HCT116 (cell line): ENCODE measurements at regions not wholly inside any gene's neighbourhood (a gene's known extent, or its start where the extent isn't known, plus 50 kb on each side); places are given as distances from the start of the nearest gene placed in this dataset.

Source experiments
- ATAC-seq: fragments of 200-7000 bp; cut with Tn5 transposase; 2 replicates; pipeline ENCODE4 v1.9.1; 2020; ENCODE audit warnings: mild to moderate bottlenecking, moderate library complexity
- BruUV-seq: library from RNA; stranded (reverse); fragments of 400-500 nt; replicated peaks from 2 replicates; lab custom pipeline; 2021; lab: Mats Ljungman, UMichigan
- CTCF ChIA-PET: fragments of 300-600 bp; sonication (Branson Sonifier 250); formaldehyde crosslinking; loops from one replicate; lab custom pipeline; 2021; ENCODE audit warnings: antibody characterized with exemption; lab: Charles Lee
- POLR2A ChIA-PET: fragments of 300-600, 350-600 bp; sonication (Branson Sonifier 250); formaldehyde crosslinking; loops from one replicate; lab custom pipeline; 2021; ENCODE audit warnings: antibody characterized with exemption; lab: Charles Lee
- RAD21 ChIA-PET, 2 experiments: fragments of 300-600 bp; sonication (Branson Sonifier 250); formaldehyde crosslinking; loops; one replicate each; lab custom pipeline; 2023; ENCODE audit warnings: low total read pairs in 2 of 2; ENCODE audit not compliant: uncharacterized antibody in 2 of 2, unreplicated experiment in 2 of 2, low non-redundant PET in 1 of 2; lab: Charles Lee
- DNase-seq: peaks from one replicate; pipeline ENCODE4 v3.0.0-alpha.2; 2010; ENCODE audit warnings: low read depth, low spot score
- H2AFZ ChIP-seq: fragments of 200-600 bp; shearing (Covaris generic), sonication (generic); 2 replicates; pipeline ENCODE4 v1.6.1; 2017; ENCODE audit warnings: low read depth, mixed run types, mixed read lengths, antibody characterized with exemption, low read length; ENCODE audit not compliant: poor library complexity, severe bottlenecking
- H3K27ac ChIP-seq: 2 replicates; pipeline ENCODE4 v1.5.1; 2012; ENCODE audit warnings: low read depth, low read length
- H3K27me3 ChIP-seq: fragments of 200-600 bp; sonication (generic); 2 replicates; pipeline ENCODE4 v1.6.1; 2016; ENCODE audit warnings: mixed run types, low read length, mixed read lengths; ENCODE audit not compliant: insufficient read depth
- H3K36me3 ChIP-seq, 2 experiments: fragments of 200-500 bp in 1 of 2; fragments of 200-600 bp in 1 of 2; sonication (Bioruptor generic) in 1 of 2; sonication (generic) in 1 of 2; 2 replicates each; pipeline versions ENCODE4 v1.5.1 to v1.6.1; 2014 to 2016; ENCODE audit warnings: low read length in 2 of 2, inconsistent platforms in 1 of 2, mixed read lengths in 1 of 2, mixed run types in 1 of 2; ENCODE audit not compliant: insufficient read depth in 2 of 2, control insufficient read depth in 1 of 2
- H3K4me1 ChIP-seq, 2 experiments: fragments of 200-600 bp in 1 of 2; sonication (generic) in 1 of 2; 2 replicates each; pipeline versions ENCODE4 v1.5.1 to v1.6.1; 2012 to 2017; ENCODE audit warnings: low read length in 2 of 2, inconsistent platforms in 1 of 2, mild to moderate bottlenecking in 1 of 2, mixed read lengths in 1 of 2, mixed run types in 1 of 2, moderate library complexity in 1 of 2; ENCODE audit not compliant: insufficient read depth in 2 of 2, control insufficient read depth in 1 of 2
- H3K4me2 ChIP-seq: fragments of 200-600 bp; sonication (generic); 2 replicates; pipeline ENCODE4 v1.6.1; 2017; ENCODE audit warnings: mixed run types, low read length, mixed read lengths
- H3K4me3 ChIP-seq, 2 experiments: fragments of 200-600 bp in 1 of 2; sonication (generic) in 1 of 2; replicated peaks in 1 of 2; 2 replicates each; pipeline ENCODE4 v1.5.1; 2011 to 2016; ENCODE audit warnings: low read length in 2 of 2, control low read depth in 1 of 2, low read depth in 1 of 2, mild to moderate bottlenecking in 1 of 2, mixed read lengths in 1 of 2, mixed run types in 1 of 2
- H3K79me2 ChIP-seq: fragments of 200-600 bp; sonication (generic); 2 replicates; pipeline ENCODE4 v1.6.1; 2017; ENCODE audit warnings: mild to moderate bottlenecking, mixed run types, low read length, moderate library complexity, mixed read lengths; ENCODE audit not compliant: insufficient read depth
- H3K9ac ChIP-seq: fragments of 200-600 bp; sonication (generic); 2 replicates; pipeline ENCODE4 v1.6.1; 2016; ENCODE audit warnings: low read length, mixed read lengths
- H3K9me2 ChIP-seq: fragments of 200-600 bp; sonication (generic), shearing (Covaris generic); 2 replicates; pipeline ENCODE4 v1.6.1; 2017; ENCODE audit warnings: mixed run types, mild to moderate bottlenecking, moderate library complexity; ENCODE audit not compliant: insufficient read depth
- H3K9me3 ChIP-seq, 2 experiments: fragments of 200-500 bp in 1 of 2; fragments of 200-600 bp in 1 of 2; sonication (Bioruptor generic) in 1 of 2; sonication (generic) in 1 of 2; 2 replicates each; pipeline ENCODE4 v1.6.1; 2014 to 2017; ENCODE audit warnings: low read length in 2 of 2, mixed read lengths in 2 of 2, inconsistent platforms in 1 of 2, low read depth in 1 of 2, mild to moderate bottlenecking in 1 of 2, mixed run types in 1 of 2, moderate library complexity in 1 of 2; ENCODE audit not compliant: control insufficient read depth in 1 of 2, insufficient read depth in 1 of 2
- H4K20me1 ChIP-seq: fragments of 200-600 bp; sonication (generic), shearing (Covaris generic); 2 replicates; pipeline ENCODE4 v1.6.1; 2017; ENCODE audit warnings: mixed run types, mild to moderate bottlenecking, moderate library complexity; ENCODE audit not compliant: insufficient read depth
- ATF3 ChIP-seq: IDR thresholded peaks from 2 replicates; pipeline ENCODE4 v1.6.1; 2012
- CBX3 ChIP-seq: IDR thresholded peaks from 2 replicates; pipeline ENCODE4 v1.6.1; 2012; ENCODE audit warnings: low read depth
- CEBPB ChIP-seq: IDR thresholded peaks from 2 replicates; pipeline ENCODE4 v1.6.1; 2012; ENCODE audit warnings: low read depth
- CTCF ChIP-seq, 3 experiments: fragments of 200-600 bp in 1 of 3; sonication (generic) in 1 of 3; IDR thresholded peaks in 2 of 3; conservative IDR thresholded peaks in 1 of 3; 2 replicates each; pipeline ENCODE4 v1.5.1; 2012 to 2017; ENCODE audit warnings: low read depth in 2 of 3, low read length in 2 of 3, antibody characterized with exemption in 1 of 3, borderline replicate concordance in 1 of 3, control low read depth in 1 of 3, mild to moderate bottlenecking in 1 of 3, mixed read lengths in 1 of 3, mixed run types in 1 of 3, moderate library complexity in 1 of 3; ENCODE audit not compliant: insufficient read depth in 1 of 3
- EZH2 ChIP-seq: fragments of 200-600 bp; sonication (generic); IDR thresholded peaks from 2 replicates; pipeline ENCODE4 v1.6.1; 2017; ENCODE audit warnings: antibody characterized with exemption, mixed run types
- EZH2phosphoT487 ChIP-seq: fragments of 200-600 bp; IDR thresholded peaks from 2 replicates; pipeline ENCODE4 v1.6.1; 2018; ENCODE audit warnings: antibody characterized with exemption, borderline replicate concordance
- JUND ChIP-seq: IDR thresholded peaks from 2 replicates; pipeline ENCODE4 v1.6.1; 2012
- MAX ChIP-seq: IDR thresholded peaks from 2 replicates; pipeline ENCODE4 v1.6.1; 2012
- POLR2A ChIP-seq: IDR thresholded peaks from 2 replicates; pipeline ENCODE4 v1.7.0; 2011; ENCODE audit warnings: borderline replicate concordance; ENCODE audit not compliant: insufficient read depth, insufficient read length; ENCODE audit errors: extremely low read depth
- RAD21 ChIP-seq: IDR thresholded peaks from 2 replicates; pipeline ENCODE4 v1.6.1; 2012; ENCODE audit warnings: low read depth, mild to moderate bottlenecking
- SP1 ChIP-seq: IDR thresholded peaks from 2 replicates; pipeline ENCODE4 v1.6.1; 2012; ENCODE audit warnings: low read depth
- SRF ChIP-seq: IDR thresholded peaks from 2 replicates; pipeline ENCODE4 v1.6.1; 2012; ENCODE audit warnings: low read depth
- TCF7L2 ChIP-seq: IDR thresholded peaks from 2 replicates; pipeline ENCODE4 v1.7.0; 2011; ENCODE audit warnings: borderline replicate concordance, inconsistent platforms; ENCODE audit not compliant: insufficient read depth, insufficient read length; ENCODE audit errors: extremely low read depth
- YY1 ChIP-seq: IDR thresholded peaks from 2 replicates; pipeline ENCODE4 v1.6.1; 2011; ENCODE audit warnings: low read length, low read depth, moderate library complexity, mild to moderate bottlenecking; ENCODE audit not compliant: insufficient replicate concordance; ENCODE audit errors: extremely low read depth
- ZFX ChIP-seq: fragments of 450-650 bp; IDR thresholded peaks from 2 replicates; pipeline ENCODE4 v1.6.1; 2017
- ZNF274 ChIP-seq: fragments of 200-500 bp; sonication (Bioruptor generic); IDR thresholded peaks from 2 replicates; pipeline ENCODE4 v1.6.1; 2014; ENCODE audit warnings: mild to moderate bottlenecking, low read depth, low read length, inconsistent platforms
- intact Hi-C: fragments of 100-400 bp; cut with micrococcal nuclease; formaldehyde crosslinking; loops from 2 replicates; pipeline ENCODE4 v1.10.0; 2022
- TF ChIP-seq, protein P1 (sequence below): IDR thresholded peaks from 2 replicates; pipeline ENCODE4 v1.6.1; 2011; ENCODE audit warnings: mild to moderate bottlenecking, low read length, moderate library complexity; ENCODE audit not compliant: insufficient replicate concordance; ENCODE audit errors: extremely low read depth

DNA sequence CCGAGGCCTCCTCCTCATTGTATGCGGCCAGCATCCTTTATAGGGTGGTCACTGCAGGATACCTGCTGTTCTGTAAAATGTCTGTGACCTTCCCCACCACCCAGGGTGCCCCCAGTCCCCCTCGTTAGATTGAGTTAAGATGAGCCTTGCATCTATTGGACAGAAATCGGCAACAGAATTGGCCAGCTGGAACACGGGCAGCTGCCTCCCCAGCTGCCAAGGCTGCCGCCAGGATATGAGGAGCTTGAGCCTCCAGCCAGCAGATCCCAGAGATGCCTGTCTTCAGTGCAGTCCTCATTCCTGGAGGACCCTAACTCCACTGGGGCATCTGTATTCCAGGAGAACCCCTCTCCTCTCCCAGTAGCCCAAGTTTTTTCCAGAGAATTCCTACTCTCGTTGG is 463.0 kb downstream of the TSHZ3 start:
- ATAC-seq, result no peak
- BruUV-seq, result no TSS peak
- CTCF ChIA-PET, result no interaction called here

GRCh38 chr19:30884146-30884812 is 465.0 kb downstream of the TSHZ3 start:
- ChIA-PET POLR2A (no interaction called here), CTCF (no interaction called here), RAD21 (no interaction called here)
- Histone ChIP-seq H3K79me2 (no peaks in the 10 kb centered on the region), H3K36me3 (no peaks in the 10 kb centered on the region), H3K4me3 (no peak overlapping the region), H3K4me2 (no peak overlapping the region), H3K4me1 (no peaks in the 10 kb centered on the region), H3K9me2 (no peaks in the 10 kb centered on the region), H2AFZ (no peak overlapping the region), H3K27me3 (no peaks in the 10 kb centered on the region), H3K9me3 (peaks cover 7 to 45% of the 10 kb centered on the region in 2 experiments; a peak in 2 of 4 replicates), H3K27ac (no peak overlapping the region), H4K20me1 (no peaks in the 10 kb centered on the region), H3K9ac (no peak overlapping the region)
- ATAC-seq, result no peak
- no peak for DNase-seq
- BruUV-seq, result no TSS peak
- intact Hi-C loops, result no loop called here
- TF ChIP-seq RAD21 (no peak), TCF7L2 (no peak), JUND (no peak), SRF (no peak), EZH2phosphoT487 (no peak), CTCF (IDR thresholded peaks at IDR 0.05 in 2 of 3, conservative IDR thresholded peaks at IDR 0.05 in 1 of 3; ENCODE audit: borderline replicate concordance in 1 of 3, insufficient read depth in 1 of 3, low read depth in 2 of 3, low read length in 2 of 3) (no peak), POLR2A (no peak), CEBPB (no peak), SP1 (no peak), ATF3 (no peak), CBX3 (no peak), ZNF274 (no peak), EZH2 (no peak), MAX (no peak), YY1 (no peak)
- TF ChIP-seq, protein P1, sequence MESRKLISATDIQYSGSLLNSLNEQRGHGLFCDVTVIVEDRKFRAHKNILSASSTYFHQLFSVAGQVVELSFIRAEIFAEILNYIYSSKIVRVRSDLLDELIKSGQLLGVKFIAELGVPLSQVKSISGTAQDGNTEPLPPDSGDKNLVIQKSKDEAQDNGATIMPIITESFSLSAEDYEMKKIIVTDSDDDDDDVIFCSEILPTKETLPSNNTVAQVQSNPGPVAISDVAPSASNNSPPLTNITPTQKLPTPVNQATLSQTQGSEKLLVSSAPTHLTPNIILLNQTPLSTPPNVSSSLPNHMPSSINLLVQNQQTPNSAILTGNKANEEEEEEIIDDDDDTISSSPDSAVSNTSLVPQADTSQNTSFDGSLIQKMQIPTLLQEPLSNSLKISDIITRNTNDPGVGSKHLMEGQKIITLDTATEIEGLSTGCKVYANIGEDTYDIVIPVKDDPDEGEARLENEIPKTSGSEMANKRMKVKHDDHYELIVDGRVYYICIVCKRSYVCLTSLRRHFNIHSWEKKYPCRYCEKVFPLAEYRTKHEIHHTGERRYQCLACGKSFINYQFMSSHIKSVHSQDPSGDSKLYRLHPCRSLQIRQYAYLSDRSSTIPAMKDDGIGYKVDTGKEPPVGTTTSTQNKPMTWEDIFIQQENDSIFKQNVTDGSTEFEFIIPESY, result no peak

More for the DNA sequence above, 463.0 kb downstream of the TSHZ3 start:
- no peaks in the 10 kb centered on the region for H3K27me3 ChIP-seq
- no peaks in the 10 kb centered on the region for H4K20me1 ChIP-seq
- no peaks in the 10 kb centered on the region; a peak in 1 of 4 replicates for H3K36me3 ChIP-seq
- ChIA-PET RAD21 (no interaction called here), POLR2A (no interaction called here)
- no peak overlapping the region for H2AFZ ChIP-seq
- intact Hi-C loops, result no loop called here
- H3K27ac ChIP-seq, result no peak overlapping the region
- H3K79me2 ChIP-seq, result no peaks in the 10 kb centered on the region
- H3K4me3 ChIP-seq, result no peak overlapping the region
- H3K9ac ChIP-seq, result no peak overlapping the region
- H3K9me2 ChIP-seq, result no peaks in the 10 kb centered on the region
- H3K9me3 ChIP-seq, result peaks cover 4 to 41% of the 10 kb centered on the region in 2 experiments; a peak in 2 of 4 replicates
- H3K4me1 ChIP-seq, result no peaks in the 10 kb centered on the region
- DNase-seq, result no peak
- no peak overlapping the region for H3K4me2 ChIP-seq
- no peak for TF ChIP-seq ZFX
